ENCODE measurements at regions not wholly inside any gene's neighbourhood (a gene's known extent, or its start where the extent isn't known, plus 50 kb on each side); places are given as distances from the start of the nearest gene placed in this dataset.

DNA sequence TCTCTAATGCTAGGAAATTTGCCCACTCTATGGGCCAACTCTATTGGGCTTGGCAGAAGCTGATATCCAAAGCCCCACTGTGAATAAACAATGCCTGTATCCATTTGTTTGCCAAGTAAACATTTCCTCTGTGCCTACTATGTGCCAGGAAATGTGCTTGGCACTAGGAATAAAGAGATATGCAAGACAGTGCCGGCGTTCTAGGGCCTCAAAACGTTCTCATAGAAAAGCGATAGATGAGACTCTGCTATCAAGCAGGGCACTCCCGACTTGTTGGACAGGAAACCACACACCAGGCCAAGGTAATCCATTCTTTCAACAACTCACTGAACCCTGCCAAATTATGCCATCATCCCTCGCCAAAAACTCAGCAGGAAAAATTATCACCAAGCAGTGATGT is 196.7 kb downstream of the IPMK start:
- DNase-seq, result no peak
- 87% methylated on average over 3 of the region's 6 CpGs for WGBS (ENCODE audit: insufficient coverage)
- peaks cover 0 to 4% (median 0%) of the 10 kb centered on the region in 5 experiments for H3K27me3 ChIP-seq (replicated peaks in 2 of 5; ENCODE audit: control insufficient read depth in 4 of 5, insufficient read depth in 5 of 5, low read length in 4 of 5)
- H3K27ac ChIP-seq (ENCODE audit: insufficient read depth in 1 of 2, low read depth in 1 of 2, low read length in 2 of 2, poor library complexity in 1 of 2, severe bottlenecking in 2 of 2), result no peak overlapping the region
- ChIA-PET CTCF (no interaction called here), POLR2A (no interaction called here)
- H3K4me1 ChIP-seq (ENCODE audit: control extremely low read depth in 1 of 4, control insufficient read depth in 4 of 4, insufficient read depth in 4 of 4, low read length in 3 of 4), result no peaks in the 10 kb centered on the region
- no peaks in the 10 kb centered on the region for H3K9me3 ChIP-seq (ENCODE audit: control extremely low read depth in 1 of 5, control insufficient read depth in 4 of 5, insufficient read depth in 2 of 5, low read depth in 1 of 5, low read length in 4 of 5)
- no peak overlapping the region for H3K4me3 ChIP-seq (ENCODE audit: control insufficient read depth in 1 of 7, extremely low read depth in 1 of 7, insufficient read depth in 4 of 7, low read depth in 2 of 7, low read length in 6 of 7)
- H3K36me3 ChIP-seq (ENCODE audit: control insufficient read depth in 4 of 4, insufficient read depth in 4 of 4, low read length in 3 of 4), result no peaks in the 10 kb centered on the region

DNA sequence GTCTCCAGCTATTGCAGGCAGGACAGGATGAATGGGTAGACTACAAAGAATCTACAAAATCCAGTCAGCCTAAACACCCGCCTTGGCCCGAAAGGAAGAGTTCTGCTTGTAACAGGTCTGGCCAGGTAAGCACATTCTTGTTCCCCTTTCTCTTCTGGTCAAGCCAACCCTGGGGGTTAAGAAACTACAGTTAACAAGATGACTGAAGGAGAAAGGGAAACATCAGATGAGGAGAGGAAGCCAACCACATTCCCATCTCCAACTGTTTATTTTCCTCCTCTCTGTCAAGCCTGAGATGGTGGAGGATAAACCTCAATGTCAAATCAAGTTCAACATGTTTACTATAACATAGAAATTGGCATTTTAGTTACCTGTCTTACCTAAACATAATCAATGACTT is 198.9 kb downstream of the IPMK start:
- ChIA-PET POLR2A (no interaction called here), CTCF (no interaction called here)

DNA sequence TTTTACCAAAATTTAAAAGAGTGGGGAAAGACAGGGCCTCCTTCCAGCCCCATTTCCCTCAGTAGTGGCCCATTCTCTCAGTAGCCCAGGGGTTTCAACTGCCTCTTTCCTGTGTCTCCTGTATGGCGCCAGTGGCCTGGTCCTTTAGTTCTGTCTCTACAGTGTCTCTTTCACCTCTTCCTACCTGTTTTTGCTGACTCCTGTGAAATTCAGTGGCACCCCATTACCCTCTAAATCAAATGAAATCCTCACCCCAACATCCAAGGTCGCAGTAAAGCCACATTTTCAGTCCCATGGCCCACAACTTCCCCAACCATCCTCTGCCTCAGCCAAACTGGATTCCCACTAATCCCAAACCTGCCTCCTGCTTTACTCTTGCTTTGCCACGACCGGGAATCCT is 200.7 kb downstream of the IPMK start:
- no peak overlapping the region for H3K4me3 ChIP-seq (ENCODE audit: control insufficient read depth in 1 of 7, extremely low read depth in 1 of 7, insufficient read depth in 4 of 7, low read depth in 2 of 7, low read length in 6 of 7)
- H3K36me3 ChIP-seq (ENCODE audit: control insufficient read depth in 4 of 4, insufficient read depth in 4 of 4, low read length in 3 of 4), result no peaks in the 10 kb centered on the region
- H3K9me3 ChIP-seq (ENCODE audit: control extremely low read depth in 1 of 5, control insufficient read depth in 4 of 5, insufficient read depth in 2 of 5, low read depth in 1 of 5, low read length in 4 of 5), result no peaks in the 10 kb centered on the region
- ChIA-PET CTCF (no interaction called here), POLR2A (no interaction called here)
- H3K27me3 ChIP-seq (replicated peaks in 2 of 5; ENCODE audit: control insufficient read depth in 4 of 5, insufficient read depth in 5 of 5, low read length in 4 of 5), result peaks cover 0 to 6% (median 0%) of the 10 kb centered on the region in 5 experiments
- 94% methylated on average over 2 of the region's 4 CpGs for WGBS (ENCODE audit: insufficient coverage)
- DNase-seq, result no peak
- H3K4me1 ChIP-seq (ENCODE audit: control extremely low read depth in 1 of 4, control insufficient read depth in 4 of 4, insufficient read depth in 4 of 4, low read length in 3 of 4), result no peaks in the 10 kb centered on the region
- H3K27ac ChIP-seq (ENCODE audit: insufficient read depth in 1 of 2, low read depth in 1 of 2, low read length in 2 of 2, poor library complexity in 1 of 2, severe bottlenecking in 2 of 2), result no peak overlapping the region

More for the DNA sequence above, 198.9 kb downstream of the IPMK start:
- DNase-seq, result no peak
- no peaks in the 10 kb centered on the region for H3K36me3 ChIP-seq (ENCODE audit: control insufficient read depth in 4 of 4, insufficient read depth in 4 of 4, low read length in 3 of 4)
- H3K27ac ChIP-seq (ENCODE audit: insufficient read depth in 1 of 2, low read depth in 1 of 2, low read length in 2 of 2, poor library complexity in 1 of 2, severe bottlenecking in 2 of 2), result no peak overlapping the region
- H3K27me3 ChIP-seq (replicated peaks in 2 of 5; ENCODE audit: control insufficient read depth in 4 of 5, insufficient read depth in 5 of 5, low read length in 4 of 5), result peaks cover 0 to 6% (median 0%) of the 10 kb centered on the region in 5 experiments
- no CpG with 5 or more reads among the region's 2 CpGs for WGBS (ENCODE audit: insufficient coverage)
- H3K9me3 ChIP-seq (ENCODE audit: control extremely low read depth in 1 of 5, control insufficient read depth in 4 of 5, insufficient read depth in 2 of 5, low read depth in 1 of 5, low read length in 4 of 5), result no peaks in the 10 kb centered on the region
- H3K4me1 ChIP-seq (ENCODE audit: control extremely low read depth in 1 of 4, control insufficient read depth in 4 of 4, insufficient read depth in 4 of 4, low read length in 3 of 4), result no peaks in the 10 kb centered on the region
- no peak overlapping the region for H3K4me3 ChIP-seq (ENCODE audit: control insufficient read depth in 1 of 7, extremely low read depth in 1 of 7, insufficient read depth in 4 of 7, low read depth in 2 of 7, low read length in 6 of 7)

DNA sequence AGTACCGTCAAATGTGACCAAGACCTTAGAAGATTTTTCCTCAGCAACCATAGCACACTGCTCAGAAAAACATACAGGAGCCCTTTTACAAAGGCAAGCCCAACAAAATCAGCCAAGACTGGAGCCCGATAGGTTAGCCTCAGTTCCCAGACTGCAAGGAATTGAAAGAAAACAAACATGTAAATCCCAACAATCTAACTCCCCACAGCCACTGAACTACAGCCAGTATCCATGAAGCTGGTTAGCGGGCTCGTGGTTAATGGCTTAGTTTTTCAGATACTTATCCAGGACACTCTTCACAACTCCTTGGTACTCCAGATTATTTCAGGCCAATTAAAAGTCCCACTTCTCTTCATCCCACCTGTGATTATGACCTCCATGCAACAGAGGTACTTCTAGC is 201.6 kb downstream of the IPMK start:
- no peak overlapping the region for H3K4me3 ChIP-seq (ENCODE audit: control insufficient read depth in 1 of 7, extremely low read depth in 1 of 7, insufficient read depth in 4 of 7, low read depth in 2 of 7, low read length in 6 of 7)
- WGBS (ENCODE audit: insufficient coverage), result 67% methylated on average over 3 of the region's 4 CpGs
- ChIA-PET CTCF (interaction anchor here (0.7 kb wide), 1 partner anchor 726 kb away, joined by 3 read pairs; no protein-coding TSS in a partner anchor), POLR2A (no interaction called here)
- H3K27me3 ChIP-seq (replicated peaks in 2 of 5; ENCODE audit: control insufficient read depth in 4 of 5, insufficient read depth in 5 of 5, low read length in 4 of 5), result peaks cover 0 to 6% (median 0%) of the 10 kb centered on the region in 5 experiments
- no peaks in the 10 kb centered on the region for H3K36me3 ChIP-seq (ENCODE audit: control insufficient read depth in 4 of 4, insufficient read depth in 4 of 4, low read length in 3 of 4)
- H3K9me3 ChIP-seq (ENCODE audit: control extremely low read depth in 1 of 5, control insufficient read depth in 4 of 5, insufficient read depth in 2 of 5, low read depth in 1 of 5, low read length in 4 of 5), result no peaks in the 10 kb centered on the region
- H3K4me1 ChIP-seq (ENCODE audit: control extremely low read depth in 1 of 4, control insufficient read depth in 4 of 4, insufficient read depth in 4 of 4, low read length in 3 of 4), result no peaks in the 10 kb centered on the region
- no peak for DNase-seq
- no peak overlapping the region for H3K27ac ChIP-seq (ENCODE audit: insufficient read depth in 1 of 2, low read depth in 1 of 2, low read length in 2 of 2, poor library complexity in 1 of 2, severe bottlenecking in 2 of 2)

DNA sequence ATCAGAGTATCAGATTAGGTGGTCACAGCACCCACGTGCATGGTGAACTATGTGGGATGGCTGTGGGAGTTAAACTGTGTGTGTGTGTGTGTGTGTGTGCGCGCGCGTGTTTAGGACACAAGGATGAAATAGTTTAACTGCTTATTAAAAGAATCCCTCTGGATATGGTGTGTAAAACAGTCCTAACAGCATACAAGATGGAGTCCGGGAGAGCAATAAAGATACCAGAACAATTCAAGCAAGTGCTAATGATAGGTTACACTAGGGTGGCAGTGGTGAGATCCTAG is 202.2 kb downstream of the IPMK start:
- WGBS (ENCODE audit: insufficient coverage), result 67% methylated on average over 5 of the region's 6 CpGs
- POLR2A ChIA-PET, result no interaction called here
- Histone ChIP-seq H3K9me3 (ENCODE audit: control extremely low read depth in 1 of 5, control insufficient read depth in 4 of 5, insufficient read depth in 2 of 5, low read depth in 1 of 5, low read length in 4 of 5) (no peaks in the 10 kb centered on the region), H3K27me3 (replicated peaks in 2 of 5; ENCODE audit: control insufficient read depth in 4 of 5, insufficient read depth in 5 of 5, low read length in 4 of 5) (peaks cover 0 to 6% (median 0%) of the 10 kb centered on the region in 5 experiments), H3K36me3 (ENCODE audit: control insufficient read depth in 4 of 4, insufficient read depth in 4 of 4, low read length in 3 of 4) (no peaks in the 10 kb centered on the region), H3K4me1 (ENCODE audit: control extremely low read depth in 1 of 4, control insufficient read depth in 4 of 4, insufficient read depth in 4 of 4, low read length in 3 of 4) (no peaks in the 10 kb centered on the region), H3K4me3 (ENCODE audit: control insufficient read depth in 1 of 7, extremely low read depth in 1 of 7, insufficient read depth in 4 of 7, low read depth in 2 of 7, low read length in 6 of 7) (no peak overlapping the region), H3K27ac (ENCODE audit: insufficient read depth in 1 of 2, low read depth in 1 of 2, low read length in 2 of 2, poor library complexity in 1 of 2, severe bottlenecking in 2 of 2) (no peak overlapping the region)
- DNase-seq, result no peak
- CTCF ChIA-PET, result interaction anchor here (0.7 kb wide), 1 partner anchor 725 kb away, joined by 3 read pairs; no protein-coding TSS in a partner anchor

DNA sequence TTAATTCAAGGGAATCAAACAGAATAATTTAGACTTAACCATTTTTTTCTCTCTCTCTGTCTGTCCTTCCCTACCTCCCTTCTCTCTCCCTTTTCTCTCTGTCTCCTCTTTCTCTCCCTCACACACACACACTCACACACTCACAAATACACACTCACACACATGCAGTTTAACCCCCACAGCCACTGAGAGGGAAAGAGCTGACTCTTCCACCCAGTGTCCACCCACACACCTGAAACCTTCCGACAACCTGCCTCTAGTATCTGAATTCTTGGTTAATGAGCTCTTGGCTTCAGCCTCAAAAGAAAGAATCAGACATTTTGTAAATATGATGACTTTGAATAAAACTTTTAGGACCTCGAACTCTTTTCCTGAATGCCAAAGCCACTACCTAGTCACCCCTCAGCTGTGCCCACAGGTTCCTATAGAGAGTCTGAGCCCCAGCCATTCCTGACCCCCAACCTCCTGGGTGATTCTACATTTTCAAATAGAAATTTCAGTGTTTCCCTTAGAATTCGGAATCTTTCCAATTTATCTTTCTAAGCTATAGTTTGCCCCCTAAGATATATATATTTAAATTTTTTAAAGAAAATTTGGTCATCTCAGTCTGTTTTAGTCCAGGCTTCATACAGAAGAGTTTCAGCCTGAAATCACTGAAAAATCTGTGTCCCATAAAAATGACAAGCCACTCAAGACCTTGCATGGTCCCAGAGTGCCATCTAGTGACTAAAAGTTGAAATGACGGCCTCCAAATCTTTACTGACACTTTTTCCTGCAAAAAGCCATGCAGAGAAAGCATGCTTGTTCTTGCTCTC is 202.8 kb downstream of the IPMK start:
- no peak overlapping the region for H3K4me3 ChIP-seq (ENCODE audit: control insufficient read depth in 1 of 7, extremely low read depth in 1 of 7, insufficient read depth in 4 of 7, low read depth in 2 of 7, low read length in 6 of 7)
- 11% methylated on average over 1 of the region's 4 CpGs for WGBS (ENCODE audit: insufficient coverage)
- peaks cover 0 to 6% (median 0%) of the 10 kb centered on the region in 5 experiments for H3K27me3 ChIP-seq (replicated peaks in 2 of 5; ENCODE audit: control insufficient read depth in 4 of 5, insufficient read depth in 5 of 5, low read length in 4 of 5)
- no peaks in the 10 kb centered on the region for H3K9me3 ChIP-seq (ENCODE audit: control extremely low read depth in 1 of 5, control insufficient read depth in 4 of 5, insufficient read depth in 2 of 5, low read depth in 1 of 5, low read length in 4 of 5)
- POLR2A ChIA-PET, result no interaction called here
- peak; percentile 37 to 58 (median 38) for DNase-seq
- no peak overlapping the region for H3K27ac ChIP-seq (ENCODE audit: insufficient read depth in 1 of 2, low read depth in 1 of 2, low read length in 2 of 2, poor library complexity in 1 of 2, severe bottlenecking in 2 of 2)
- no peaks in the 10 kb centered on the region for H3K36me3 ChIP-seq (ENCODE audit: control insufficient read depth in 4 of 4, insufficient read depth in 4 of 4, low read length in 3 of 4)
- CTCF ChIA-PET, result interaction anchor here (1.1 kb wide), 1 partner anchor 724 kb away, joined by 3 read pairs; no protein-coding TSS in a partner anchor
- no peaks in the 10 kb centered on the region for H3K4me1 ChIP-seq (ENCODE audit: control extremely low read depth in 1 of 4, control insufficient read depth in 4 of 4, insufficient read depth in 4 of 4, low read length in 3 of 4)

DNA sequence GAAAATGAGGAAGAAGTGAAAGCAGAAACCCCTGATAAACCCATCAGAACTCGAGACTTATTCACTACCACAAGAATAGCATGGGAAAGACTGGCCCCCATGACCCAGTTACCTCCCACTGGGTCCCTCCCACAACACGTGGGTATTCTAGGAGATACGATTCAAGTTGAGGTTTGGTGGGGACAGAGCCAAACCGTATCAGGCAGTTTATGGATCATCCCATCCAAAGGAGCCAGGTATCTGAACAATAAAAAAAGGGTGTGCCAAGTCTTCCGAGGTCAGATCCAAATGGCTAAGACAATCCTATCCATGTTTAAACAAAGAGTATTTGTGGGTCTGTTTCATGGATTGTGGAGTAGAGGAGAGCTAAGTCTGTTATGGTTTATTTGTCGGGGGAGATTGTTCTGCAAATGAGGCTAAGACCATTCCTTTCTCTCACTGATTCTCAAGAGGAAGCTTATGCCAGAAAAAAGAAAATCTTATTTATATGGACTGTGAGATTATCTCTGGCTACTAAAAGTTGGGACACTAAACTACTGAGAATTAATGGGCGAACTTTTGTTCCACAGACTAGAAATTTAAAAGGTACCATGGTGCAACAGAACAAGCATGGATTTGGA is 203.7 kb downstream of the IPMK start:
- WGBS (ENCODE audit: insufficient coverage), result 54% methylated on average over 5 of the region's 7 CpGs
- ChIA-PET POLR2A (no interaction called here), CTCF (interaction anchor here (1.1 kb wide), 1 partner anchor 723 kb away, joined by 3 read pairs; no protein-coding TSS in a partner anchor)
- Histone ChIP-seq H3K36me3 (ENCODE audit: control insufficient read depth in 4 of 4, insufficient read depth in 4 of 4, low read length in 3 of 4) (no peaks in the 10 kb centered on the region), H3K4me3 (ENCODE audit: control insufficient read depth in 1 of 7, extremely low read depth in 1 of 7, insufficient read depth in 4 of 7, low read depth in 2 of 7, low read length in 6 of 7) (no peak overlapping the region), H3K27ac (ENCODE audit: insufficient read depth in 1 of 2, low read depth in 1 of 2, low read length in 2 of 2, poor library complexity in 1 of 2, severe bottlenecking in 2 of 2) (no peak overlapping the region), H3K27me3 (replicated peaks in 2 of 5; ENCODE audit: control insufficient read depth in 4 of 5, insufficient read depth in 5 of 5, low read length in 4 of 5) (peaks cover 0 to 6% (median 0%) of the 10 kb centered on the region in 5 experiments), H3K9me3 (ENCODE audit: control extremely low read depth in 1 of 5, control insufficient read depth in 4 of 5, insufficient read depth in 2 of 5, low read depth in 1 of 5, low read length in 4 of 5) (no peaks in the 10 kb centered on the region), H3K4me1 (ENCODE audit: control extremely low read depth in 1 of 4, control insufficient read depth in 4 of 4, insufficient read depth in 4 of 4, low read length in 3 of 4) (no peaks in the 10 kb centered on the region)
- DNase-seq, result peak in 1 of 3 donors; percentile 4
